Naive B cell (primary cell): ENCODE measurements at regions not wholly inside any gene's neighbourhood (a gene's known extent, or its start where the extent isn't known, plus 50 kb on each side); places are given as distances from the start of the nearest gene placed in this dataset.
"Not testable (repeated sequence)": the region's sequence is repeated elsewhere in the genome, so short reads cannot be mapped to it uniquely, and the experiment has no call there.

Experiments
- ATAC-seq, 2 donors: fragments of 150-1000 bp; cut with Tn5 transposase; 2 replicates each; pipeline ENCODE4 v1.10.0; 2021; ENCODE audit warnings: low read depth in 2 of 2, mild to moderate bottlenecking in 2 of 2, moderate library complexity in 2 of 2
- DNase-seq: peaks from one replicate; pipeline ENCODE4 v3.0.0; 2022
- H3K27ac Mint-ChIP-seq, 6 donors: one replicate each; pipeline ENCODE4 v1.8.0; 2020 to 2022; ENCODE audit warnings: mild to moderate bottlenecking in 6 of 6, mixed read lengths in 6 of 6, moderate library complexity in 5 of 6, inconsistent platforms in 2 of 6
- H3K27me3 Mint-ChIP-seq, 3 donors: one replicate each; pipeline ENCODE4 v1.8.0; 2021 to 2022; ENCODE audit warnings: mixed read lengths in 3 of 3, mild to moderate bottlenecking in 1 of 3
- H3K36me3 Mint-ChIP-seq, 2 donors: one replicate each; pipeline ENCODE4 v1.8.0; 2020 to 2022; ENCODE audit warnings: mixed read lengths in 2 of 2, inconsistent platforms in 1 of 2, mild to moderate bottlenecking in 1 of 2
- H3K4me1 Mint-ChIP-seq, 3 donors: one replicate each; pipeline ENCODE4 v1.8.0; 2020 to 2022; ENCODE audit warnings: mixed read lengths in 3 of 3, inconsistent platforms in 1 of 3, mild to moderate bottlenecking in 1 of 3, moderate library complexity in 1 of 3
- H3K4me3 Mint-ChIP-seq, 8 donors: one replicate each; pipeline ENCODE4 v1.8.0; 2020 to 2022; ENCODE audit warnings: mild to moderate bottlenecking in 8 of 8, mixed read lengths in 8 of 8, moderate library complexity in 8 of 8, inconsistent platforms in 2 of 8
- H3K9me3 Mint-ChIP-seq, 7 donors: one replicate each; pipeline ENCODE4 v1.8.0; 2020 to 2022; ENCODE audit warnings: mixed read lengths in 7 of 7, mild to moderate bottlenecking in 5 of 7, inconsistent platforms in 2 of 7, moderate library complexity in 1 of 7

- DNase-seq, H3K9me3 Mint-ChIP-seq, H3K36me3 Mint-ChIP-seq, ATAC-seq, H3K4me1 Mint-ChIP-seq, H3K4me3 Mint-ChIP-seq, H3K27ac Mint-ChIP-seq: not testable (repeated sequence)
- peaks cover 4 to 20% (median 11%) of the 10 kb centered on the region in 3 donors for H3K27me3 Mint-ChIP-seq
These were observed 152.3 kb upstream of the ZNF469 start for GRCh38 chr16:88230276-88230966.

- not testable (repeated sequence) for H3K36me3 Mint-ChIP-seq, H3K9me3 Mint-ChIP-seq, H3K4me3 Mint-ChIP-seq, H3K4me1 Mint-ChIP-seq, DNase-seq, ATAC-seq, H3K27ac Mint-ChIP-seq
- peaks cover 4 to 24% (median 17%) of the 10 kb centered on the region in 3 donors for H3K27me3 Mint-ChIP-seq
These were observed 151.7 kb upstream of the ZNF469 start for GRCh38 chr16:88230967-88231615.

DNA sequence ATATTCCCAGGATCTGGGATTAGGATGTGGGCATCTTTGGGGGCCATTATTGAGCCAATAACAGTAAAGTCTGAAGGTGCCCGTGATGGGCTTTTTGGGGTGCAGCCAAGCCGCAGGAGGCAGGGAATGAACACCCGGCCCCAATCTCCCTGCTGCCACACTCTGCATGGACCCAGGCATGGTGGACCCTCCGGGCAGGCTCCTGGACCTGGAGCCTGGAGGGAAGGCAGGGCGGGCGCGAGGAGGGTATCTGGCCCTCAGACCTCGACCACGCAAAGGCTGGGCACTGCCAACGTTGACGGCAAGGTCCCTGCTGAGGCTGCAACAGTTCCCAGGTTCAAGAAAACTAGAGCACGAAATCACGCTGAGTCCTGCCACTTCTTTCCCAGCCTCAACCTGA, 150.9 kb upstream of the ZNF469 start:
- not testable (repeated sequence) for DNase-seq, H3K9me3 Mint-ChIP-seq, ATAC-seq, H3K4me3 Mint-ChIP-seq, H3K4me1 Mint-ChIP-seq, H3K36me3 Mint-ChIP-seq, H3K27ac Mint-ChIP-seq
- peaks cover 4 to 21% (median 17%) of the 10 kb centered on the region in 3 donors for H3K27me3 Mint-ChIP-seq

DNA sequence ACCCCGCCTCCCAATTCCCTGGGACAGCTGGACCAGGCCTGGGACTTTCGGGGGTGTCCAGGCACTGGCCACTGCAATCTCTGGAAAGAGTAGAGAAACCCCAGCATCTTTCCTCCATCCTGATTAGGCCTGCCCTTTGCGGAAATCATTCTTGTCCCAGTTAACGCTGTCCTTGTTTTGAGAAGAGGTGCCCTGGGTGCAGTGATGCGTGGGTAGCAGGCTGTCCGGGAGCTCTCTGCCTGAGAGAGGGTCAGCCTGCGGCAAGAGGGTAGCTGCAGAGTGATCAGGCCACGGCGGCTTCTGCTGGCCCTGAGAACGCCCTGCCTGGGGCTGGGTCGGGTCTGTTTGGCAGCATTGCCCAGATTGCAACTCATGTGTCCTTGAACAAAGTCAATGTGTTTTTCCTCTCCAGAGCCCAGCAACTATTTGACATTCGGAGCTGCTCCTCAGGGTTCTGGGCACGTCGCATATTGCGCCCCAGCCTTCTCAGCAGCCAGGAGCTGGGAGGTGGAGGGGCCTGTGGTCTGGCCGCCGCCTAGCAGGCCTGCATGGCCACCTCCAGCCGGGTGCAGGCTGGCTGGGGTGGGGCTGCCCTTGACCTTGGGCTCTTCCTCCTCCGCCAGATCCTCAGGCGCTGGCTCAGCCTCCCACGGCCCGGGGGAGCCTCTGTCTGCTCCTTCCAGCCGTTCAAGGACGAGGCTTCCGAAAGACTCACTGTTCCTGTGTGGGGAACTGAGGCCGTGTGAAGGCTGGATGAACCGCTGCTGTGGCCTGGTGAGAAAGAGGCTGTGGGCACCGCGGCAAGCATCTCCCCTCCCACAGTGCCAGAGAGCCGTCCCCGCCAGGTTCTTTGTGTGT, 150.1 kb upstream of the ZNF469 start:
- H3K27ac Mint-ChIP-seq, DNase-seq, H3K36me3 Mint-ChIP-seq, H3K4me1 Mint-ChIP-seq, H3K4me3 Mint-ChIP-seq, H3K9me3 Mint-ChIP-seq, ATAC-seq: not testable (repeated sequence)
- peaks cover 4 to 15% (median 14%) of the 10 kb centered on the region in 3 donors for H3K27me3 Mint-ChIP-seq

- H3K27ac Mint-ChIP-seq, DNase-seq, H3K36me3 Mint-ChIP-seq, ATAC-seq, H3K4me3 Mint-ChIP-seq, H3K4me1 Mint-ChIP-seq, H3K9me3 Mint-ChIP-seq: not testable (repeated sequence)
- H3K27me3 Mint-ChIP-seq, result peaks cover 4 to 20% (median 17%) of the 10 kb centered on the region in 3 donors
These were observed 148.9 kb upstream of the ZNF469 start for GRCh38 chr16:88233621-88234420.

DNA sequence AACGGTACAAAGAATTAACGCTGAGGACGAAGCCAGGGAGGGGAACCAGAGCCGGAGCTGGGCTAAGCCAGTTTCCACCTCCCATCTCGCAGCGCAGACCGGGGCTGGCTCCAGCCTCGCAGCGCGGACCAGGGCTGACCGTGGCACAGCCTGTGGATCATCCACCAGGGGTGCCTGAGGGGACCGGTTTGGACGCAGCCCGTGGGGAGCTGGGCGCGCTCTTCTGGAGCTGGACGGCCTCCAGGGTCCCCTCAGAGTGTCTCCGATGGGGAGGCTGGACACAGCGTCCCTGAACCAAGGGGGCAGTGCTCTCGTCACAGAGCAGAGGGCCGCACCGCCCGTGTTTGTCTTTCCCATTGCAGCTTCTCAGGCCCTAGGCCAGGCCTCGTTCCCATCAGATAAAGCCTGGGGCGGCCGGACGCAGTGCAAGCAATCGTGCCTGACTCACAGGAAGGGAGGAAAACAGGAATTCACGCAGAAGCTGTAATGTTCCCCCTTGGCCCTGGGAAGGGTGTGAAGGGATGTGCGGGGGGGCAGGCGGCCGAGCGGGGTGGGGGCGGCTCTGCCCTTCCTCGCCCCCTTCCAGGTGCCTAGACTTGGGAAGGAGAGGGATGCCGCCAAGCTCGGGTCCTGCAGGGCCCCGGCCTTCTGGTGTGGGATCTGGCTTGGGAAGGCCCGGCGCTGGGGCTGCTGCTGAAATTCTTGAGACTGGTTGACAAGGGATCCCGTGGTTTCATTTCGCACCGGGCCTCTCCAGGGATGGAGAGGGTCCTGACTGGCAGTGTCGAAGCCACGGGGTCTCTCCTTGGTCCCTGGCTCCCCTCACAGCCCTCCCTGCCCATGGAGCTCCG, 148.1 kb upstream of the ZNF469 start:
- not testable (repeated sequence) for H3K36me3 Mint-ChIP-seq, ATAC-seq, H3K27ac Mint-ChIP-seq, H3K4me1 Mint-ChIP-seq, DNase-seq, H3K9me3 Mint-ChIP-seq, H3K4me3 Mint-ChIP-seq
- peaks cover 4 to 20% (median 17%) of the 10 kb centered on the region in 3 donors for H3K27me3 Mint-ChIP-seq

GRCh38 chr16:88235691-88236090, 147.1 kb upstream of the ZNF469 start:
- not testable (repeated sequence) for H3K4me1 Mint-ChIP-seq, H3K36me3 Mint-ChIP-seq, H3K9me3 Mint-ChIP-seq, DNase-seq, H3K4me3 Mint-ChIP-seq, ATAC-seq
- Mint-ChIP-seq H3K27ac (peak overlapping the region in 2 of 6 donors; percentile 45 to 70), H3K27me3 (peaks cover 4 to 24% (median 20%) of the 10 kb centered on the region in 3 donors)

GRCh38 chr16:88236229-88236628, 146.5 kb upstream of the ZNF469 start:
- H3K36me3 Mint-ChIP-seq, H3K4me1 Mint-ChIP-seq, H3K4me3 Mint-ChIP-seq, ATAC-seq, H3K9me3 Mint-ChIP-seq, H3K27ac Mint-ChIP-seq, DNase-seq: not testable (repeated sequence)
- peaks cover 4 to 24% (median 20%) of the 10 kb centered on the region in 3 donors for H3K27me3 Mint-ChIP-seq

- H3K36me3 Mint-ChIP-seq, DNase-seq, H3K4me1 Mint-ChIP-seq, H3K27ac Mint-ChIP-seq, ATAC-seq, H3K9me3 Mint-ChIP-seq, H3K4me3 Mint-ChIP-seq: not testable (repeated sequence)
- H3K27me3 Mint-ChIP-seq, result peaks cover 4 to 24% (median 20%) of the 10 kb centered on the region in 3 donors
These were observed 145.4 kb upstream of the ZNF469 start for GRCh38 chr16:88237314-88237713.

- H3K4me3 Mint-ChIP-seq, result peak overlapping the region in 1 of 8 donors; percentile 52
- H3K27me3 Mint-ChIP-seq, result peaks cover 4 to 24% (median 20%) of the 10 kb centered on the region in 3 donors
- peak overlapping the region in 2 of 6 donors; percentile 37 to 78 for H3K27ac Mint-ChIP-seq
- DNase-seq, H3K4me1 Mint-ChIP-seq, ATAC-seq, H3K9me3 Mint-ChIP-seq, H3K36me3 Mint-ChIP-seq: not testable (repeated sequence)
These were observed 144.9 kb upstream of the ZNF469 start for GRCh38 chr16:88237761-88238415.

GRCh38 chr16:88238732-88239274, 144.0 kb upstream of the ZNF469 start:
- H3K36me3 Mint-ChIP-seq, H3K27ac Mint-ChIP-seq, DNase-seq, ATAC-seq, H3K4me3 Mint-ChIP-seq, H3K9me3 Mint-ChIP-seq, H3K4me1 Mint-ChIP-seq: not testable (repeated sequence)
- peaks cover 4 to 30% (median 25%) of the 10 kb centered on the region in 3 donors for H3K27me3 Mint-ChIP-seq

GRCh38 chr16:88240118-88240517, 142.6 kb upstream of the ZNF469 start:
- peaks cover 0 to 34% (median 31%) of the 10 kb centered on the region in 3 donors for H3K27me3 Mint-ChIP-seq
- not testable (repeated sequence) for H3K9me3 Mint-ChIP-seq, ATAC-seq, H3K36me3 Mint-ChIP-seq, H3K27ac Mint-ChIP-seq, DNase-seq, H3K4me3 Mint-ChIP-seq, H3K4me1 Mint-ChIP-seq
